ENCODE measurements at regions not wholly inside any gene's neighbourhood (a gene's known extent, or its start where the extent isn't known, plus 50 kb on each side); places are given as distances from the start of the nearest gene placed in this dataset.

- TF ChIP-seq POLR2A (IDR thresholded peaks at IDR 0.05) (no peak), CTCF (IDR thresholded peaks at IDR 0.05) (no peak)
These were observed 139.4 kb upstream of the DIO2 start for GRCh38 chr14:80350707-80351106.
